ENCODE measurements at regions not wholly inside any gene's neighbourhood (a gene's known extent, or its start where the extent isn't known, plus 50 kb on each side); places are given as distances from the start of the nearest gene placed in this dataset.

DNA sequence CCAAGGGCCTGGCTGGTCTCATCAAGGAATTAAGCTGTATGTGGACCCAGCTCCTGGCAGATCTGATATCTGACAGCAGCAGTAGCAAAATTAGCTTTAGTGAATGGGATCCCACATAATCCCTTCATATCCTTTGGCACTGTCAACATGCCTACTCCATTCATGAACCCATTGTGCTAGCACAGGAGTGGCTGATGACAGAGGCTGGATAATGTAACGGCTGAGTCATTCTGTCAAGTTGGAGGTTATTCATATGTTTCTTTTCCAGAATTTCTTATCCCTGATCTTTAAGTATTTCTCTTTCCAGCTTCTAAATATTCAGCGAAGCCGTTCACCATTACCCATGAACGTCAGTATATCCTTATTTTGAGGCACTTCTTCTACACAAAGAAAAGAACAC, 84.3 kb downstream of the EXTL2 start:
- Histone ChIP-seq H2AFZ (ENCODE audit: low read depth, low read length) (no peak overlapping the region), H3K27ac (ENCODE audit: insufficient read depth, low read depth, low read length) (no peak overlapping the region), H3K27me3 (ENCODE audit: control insufficient read depth in 2 of 2, insufficient read depth in 2 of 2, low read length in 2 of 2) (no peaks in the 10 kb centered on the region), H3K9ac (replicated peaks; ENCODE audit: extremely low read depth, insufficient read depth, low read length) (no peak overlapping the region), H3K9me3 (replicated peaks; ENCODE audit: control insufficient read depth, insufficient read depth, low read length) (no peaks in the 10 kb centered on the region), H3K36me3 (ENCODE audit: control insufficient read depth in 2 of 2, extremely low read depth in 1 of 2, insufficient read depth in 2 of 2, low read length in 2 of 2) (no peaks in the 10 kb centered on the region), H3K4me3 (replicated peaks in 1 of 3; ENCODE audit: insufficient read depth in 1 of 3, low read depth in 1 of 3, low read length in 3 of 3) (no peak overlapping the region), H3K79me2 (ENCODE audit: control insufficient read depth, insufficient read depth, low read length) (no peaks in the 10 kb centered on the region), H3K4me1 (ENCODE audit: control insufficient read depth, extremely low read depth, insufficient read depth, low read length) (no peaks in the 10 kb centered on the region), H4K20me1 (replicated peaks; ENCODE audit: control insufficient read depth, extremely low read depth, insufficient read depth, low read length) (no peaks in the 10 kb centered on the region), H3K9me1 (replicated peaks; ENCODE audit: control insufficient read depth, extremely low read depth, insufficient read depth, low read length) (no peaks in the 10 kb centered on the region), H3K4me2 (ENCODE audit: insufficient read depth, low read length) (no peak overlapping the region)
- POLR2A ChIA-PET: no interaction called here
- BruUV-seq (replicated peaks): no TSS peak
- no peak for FAIRE-seq
- intact Hi-C loops (cut with micrococcal nuclease) (no loop called here), dilution Hi-C loops (cut with MboI; ENCODE audit: extremely low pct_ligation_motif_present, low sequenced_read_pairs) (no loop called here)
- CTCF ChIA-PET: interaction anchor here (1.1 to 1.7 kb wide), 2 partner anchors 15 to 60 kb away, joined by 3 to 5 read pairs; no protein-coding TSS in a partner anchor
- no peak for TF ChIP-seq POLR2A (IDR thresholded peaks at IDR 0.05; ENCODE audit: low read depth, low read length)
- no peak for TF ChIP-seq EZH2 (IDR thresholded peaks at IDR 0.05; ENCODE audit: borderline replicate concordance, low read depth, low read length, severe bottlenecking)
- TF ChIP-seq POLR2AphosphoS5 (IDR thresholded peaks at IDR 0.05; ENCODE audit: insufficient read depth, low read depth, low read length): no peak
- TF ChIP-seq GATA2 (IDR thresholded peaks at IDR 0.05; ENCODE audit: insufficient read depth, insufficient read length, low read depth, low read length): no peak
- TF ChIP-seq, protein P1, sequence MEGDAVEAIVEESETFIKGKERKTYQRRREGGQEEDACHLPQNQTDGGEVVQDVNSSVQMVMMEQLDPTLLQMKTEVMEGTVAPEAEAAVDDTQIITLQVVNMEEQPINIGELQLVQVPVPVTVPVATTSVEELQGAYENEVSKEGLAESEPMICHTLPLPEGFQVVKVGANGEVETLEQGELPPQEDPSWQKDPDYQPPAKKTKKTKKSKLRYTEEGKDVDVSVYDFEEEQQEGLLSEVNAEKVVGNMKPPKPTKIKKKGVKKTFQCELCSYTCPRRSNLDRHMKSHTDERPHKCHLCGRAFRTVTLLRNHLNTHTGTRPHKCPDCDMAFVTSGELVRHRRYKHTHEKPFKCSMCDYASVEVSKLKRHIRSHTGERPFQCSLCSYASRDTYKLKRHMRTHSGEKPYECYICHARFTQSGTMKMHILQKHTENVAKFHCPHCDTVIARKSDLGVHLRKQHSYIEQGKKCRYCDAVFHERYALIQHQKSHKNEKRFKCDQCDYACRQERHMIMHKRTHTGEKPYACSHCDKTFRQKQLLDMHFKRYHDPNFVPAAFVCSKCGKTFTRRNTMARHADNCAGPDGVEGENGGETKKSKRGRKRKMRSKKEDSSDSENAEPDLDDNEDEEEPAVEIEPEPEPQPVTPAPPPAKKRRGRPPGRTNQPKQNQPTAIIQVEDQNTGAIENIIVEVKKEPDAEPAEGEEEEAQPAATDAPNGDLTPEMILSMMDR (IDR thresholded peaks at IDR 0.05; ENCODE audit: extremely low read depth in 1 of 2, insufficient read depth in 1 of 2, low read depth in 1 of 2, low read length in 2 of 2): no peak
- no peak for DNase-seq (ENCODE audit: low read depth, low spot score)

DNA sequence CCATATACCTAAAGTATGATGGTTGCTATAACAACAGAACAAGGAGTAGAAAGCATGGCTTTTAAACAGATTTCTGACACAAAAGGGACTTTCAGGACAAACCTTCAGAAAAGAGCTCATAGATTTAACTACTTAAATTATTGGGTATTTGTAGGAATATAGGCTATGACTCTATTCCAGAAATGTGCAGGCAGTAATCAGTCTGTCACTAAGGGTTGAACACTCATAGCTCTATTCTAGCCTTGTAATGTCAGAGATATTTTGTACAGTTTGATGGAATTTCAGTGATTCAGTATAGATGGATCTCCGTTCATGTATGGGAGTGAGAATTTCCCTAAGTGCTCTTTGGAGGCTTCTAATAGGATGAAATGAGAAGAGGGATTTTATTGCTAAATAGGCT, 82.8 kb downstream of the EXTL2 start:
- FAIRE-seq: no peak
- Histone ChIP-seq H3K9me3 (replicated peaks; ENCODE audit: control insufficient read depth, insufficient read depth, low read length) (no peaks in the 10 kb centered on the region), H3K4me1 (ENCODE audit: control insufficient read depth, extremely low read depth, insufficient read depth, low read length) (no peaks in the 10 kb centered on the region), H3K36me3 (ENCODE audit: control insufficient read depth in 2 of 2, extremely low read depth in 1 of 2, insufficient read depth in 2 of 2, low read length in 2 of 2) (no peaks in the 10 kb centered on the region), H3K79me2 (ENCODE audit: control insufficient read depth, insufficient read depth, low read length) (no peaks in the 10 kb centered on the region), H3K4me2 (ENCODE audit: insufficient read depth, low read length) (no peak overlapping the region), H4K20me1 (replicated peaks; ENCODE audit: control insufficient read depth, extremely low read depth, insufficient read depth, low read length) (no peaks in the 10 kb centered on the region), H3K9ac (replicated peaks; ENCODE audit: extremely low read depth, insufficient read depth, low read length) (no peak overlapping the region), H3K27me3 (ENCODE audit: control insufficient read depth in 2 of 2, insufficient read depth in 2 of 2, low read length in 2 of 2) (no peaks in the 10 kb centered on the region), H3K4me3 (replicated peaks in 1 of 3; ENCODE audit: insufficient read depth in 1 of 3, low read depth in 1 of 3, low read length in 3 of 3) (no peak overlapping the region), H3K27ac (ENCODE audit: insufficient read depth, low read depth, low read length) (no peak overlapping the region), H3K9me1 (replicated peaks; ENCODE audit: control insufficient read depth, extremely low read depth, insufficient read depth, low read length) (no peaks in the 10 kb centered on the region), H2AFZ (ENCODE audit: low read depth, low read length) (no peak overlapping the region)
- intact Hi-C loops (cut with micrococcal nuclease) (no loop called here), dilution Hi-C loops (cut with MboI; ENCODE audit: extremely low pct_ligation_motif_present, low sequenced_read_pairs) (no loop called here)
- POLR2A ChIA-PET: no interaction called here
- no TSS peak for BruUV-seq (replicated peaks)
- no peak for DNase-seq (ENCODE audit: low read depth, low spot score)
- TF ChIP-seq MYC (IDR thresholded peaks at IDR 0.05; ENCODE audit: low read depth, low read length) (no peak), GATA2 (IDR thresholded peaks at IDR 0.05; ENCODE audit: insufficient read depth, insufficient read length, low read depth, low read length) (no peak), POLR2A (IDR thresholded peaks at IDR 0.05; ENCODE audit: low read depth, low read length) (no peak), FOS (IDR thresholded peaks at IDR 0.05; ENCODE audit: borderline replicate concordance, insufficient read depth, low read length) (no peak), EZH2 (IDR thresholded peaks at IDR 0.05; ENCODE audit: borderline replicate concordance, low read depth, low read length, severe bottlenecking) (no peak), JUN (IDR thresholded peaks at IDR 0.05; ENCODE audit: borderline replicate concordance, insufficient read depth, insufficient read length, low read depth) (no peak), POLR2AphosphoS5 (IDR thresholded peaks at IDR 0.05; ENCODE audit: insufficient read depth, low read depth, low read length) (no peak)
- TF ChIP-seq, protein P2, sequence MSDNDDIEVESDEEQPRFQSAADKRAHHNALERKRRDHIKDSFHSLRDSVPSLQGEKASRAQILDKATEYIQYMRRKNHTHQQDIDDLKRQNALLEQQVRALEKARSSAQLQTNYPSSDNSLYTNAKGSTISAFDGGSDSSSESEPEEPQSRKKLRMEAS (IDR thresholded peaks at IDR 0.05; ENCODE audit: insufficient read depth, insufficient read length): no peak
- TF ChIP-seq, protein P1 (IDR thresholded peaks at IDR 0.05; ENCODE audit: extremely low read depth in 1 of 2, insufficient read depth in 1 of 2, low read depth in 1 of 2, low read length in 2 of 2): no peak
- CTCF ChIA-PET: interaction anchor here (1.1 to 1.7 kb wide), 2 partner anchors 59 to 205 kb away, joined by 3 to 5 read pairs; no protein-coding TSS in a partner anchor

All from endothelial cell of umbilical vein (primary cell).